Amniotic epithelial cell (primary cell): ENCODE measurements at regions not wholly inside any gene's neighbourhood (a gene's known extent, or its start where the extent isn't known, plus 50 kb on each side); places are given as distances from the start of the nearest gene placed in this dataset.
"Not testable (repeated sequence)": the region's sequence is repeated elsewhere in the genome, so short reads cannot be mapped to it uniquely, and the experiment has no call there.

Source experiments
- DNase-seq: peaks from one replicate; pipeline ENCODE4 v3.0.0-alpha.2; 2010; ENCODE audit warnings: low read depth

DNA sequence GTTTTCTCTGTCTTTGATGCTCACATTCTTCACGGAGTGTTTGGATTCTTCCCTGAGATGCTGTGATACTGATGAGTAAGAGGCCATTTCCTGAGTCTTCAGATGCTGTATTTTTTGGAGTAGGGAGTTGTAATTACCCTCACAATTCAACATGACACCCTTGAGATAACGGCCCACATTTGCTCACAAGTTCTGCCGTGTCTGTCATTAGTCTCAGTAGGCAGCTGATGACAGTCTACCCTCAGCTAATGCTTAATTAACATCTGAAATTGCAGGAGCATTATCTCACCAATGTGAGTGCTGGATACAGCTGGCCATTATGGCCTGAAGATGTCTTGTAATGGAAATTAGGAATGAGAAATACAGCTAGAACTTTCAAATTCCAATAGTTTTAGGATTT, 307.1 kb upstream of the ADCY2 start:
- no peak for DNase-seq

- no peak for DNase-seq
These were observed 301.3 kb upstream of the ADCY2 start for GRCh38 chr5:7094626-7095025.

GRCh38 chr5:7096294-7096693, 299.6 kb upstream of the ADCY2 start:
- no peak for DNase-seq

GRCh38 chr5:7105358-7105757, 290.6 kb upstream of the ADCY2 start:
- DNase-seq, result no peak

DNA sequence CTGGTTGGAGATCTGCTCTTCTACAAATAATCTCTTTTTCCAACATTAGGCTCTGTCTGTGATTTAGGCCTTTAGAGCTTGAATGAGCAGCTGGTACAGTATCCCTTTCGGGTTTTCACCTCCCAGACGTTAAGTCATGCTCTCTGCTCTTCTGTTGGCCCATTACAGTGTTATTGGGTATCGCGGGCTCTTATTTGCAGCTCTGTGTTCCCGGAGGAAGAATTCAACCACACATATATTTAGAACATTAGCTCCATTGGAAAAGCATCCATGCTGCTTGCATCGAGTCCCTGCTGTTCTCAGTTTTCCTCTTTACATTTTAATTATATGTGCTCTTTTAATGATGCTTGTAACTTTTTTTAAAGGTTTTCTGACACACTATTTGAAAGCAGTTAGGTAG, 278.0 kb upstream of the ADCY2 start:
- DNase-seq, result no peak

GRCh38 chr5:7131680-7132079, 264.3 kb upstream of the ADCY2 start:
- no peak for DNase-seq

DNA sequence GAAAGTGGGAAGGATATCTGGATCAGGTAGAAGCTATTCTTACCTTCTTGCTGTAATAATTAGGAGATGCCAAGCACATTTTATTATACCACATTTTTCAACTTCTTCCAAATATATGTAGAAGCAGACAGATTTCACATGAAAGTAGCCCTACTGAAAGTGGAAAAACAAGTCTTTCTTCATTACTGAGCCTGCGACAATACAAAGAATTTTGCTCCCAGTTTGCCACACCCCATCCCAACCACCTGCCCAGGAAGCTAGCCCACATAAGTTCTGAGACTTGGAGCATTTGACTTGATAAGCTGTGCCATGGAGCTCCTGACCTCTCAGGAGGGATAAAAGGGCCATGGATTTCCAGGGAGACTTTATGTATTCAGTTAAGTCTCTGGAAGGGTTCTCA, 249.1 kb upstream of the ADCY2 start:
- DNase-seq, result no peak

DNA sequence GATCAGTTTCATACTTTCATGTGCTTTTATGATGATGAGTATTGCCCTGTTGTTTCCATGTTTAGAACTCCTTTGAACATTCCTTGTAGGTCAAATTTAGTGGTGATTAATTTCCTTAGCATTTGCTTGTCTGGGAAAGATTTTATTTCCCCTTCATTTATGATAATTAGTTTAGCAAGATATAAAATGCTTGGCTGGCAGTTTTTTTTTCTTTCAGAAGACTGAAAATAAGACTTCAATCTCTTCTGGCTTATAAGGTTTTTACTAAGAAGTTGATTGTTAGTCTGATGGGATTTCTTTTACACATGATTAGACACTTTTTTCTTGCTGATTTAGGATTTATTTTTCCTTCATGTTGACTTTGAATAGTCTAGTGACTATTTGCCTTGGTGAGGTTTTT, 238.9 kb upstream of the ADCY2 start:
- DNase-seq, result no peak

GRCh38 chr5:7169240-7169878, 226.6 kb upstream of the ADCY2 start:
- no peak for DNase-seq

- not testable (repeated sequence) for DNase-seq
These were observed 225.2 kb upstream of the ADCY2 start for GRCh38 chr5:7170785-7171184.

DNA sequence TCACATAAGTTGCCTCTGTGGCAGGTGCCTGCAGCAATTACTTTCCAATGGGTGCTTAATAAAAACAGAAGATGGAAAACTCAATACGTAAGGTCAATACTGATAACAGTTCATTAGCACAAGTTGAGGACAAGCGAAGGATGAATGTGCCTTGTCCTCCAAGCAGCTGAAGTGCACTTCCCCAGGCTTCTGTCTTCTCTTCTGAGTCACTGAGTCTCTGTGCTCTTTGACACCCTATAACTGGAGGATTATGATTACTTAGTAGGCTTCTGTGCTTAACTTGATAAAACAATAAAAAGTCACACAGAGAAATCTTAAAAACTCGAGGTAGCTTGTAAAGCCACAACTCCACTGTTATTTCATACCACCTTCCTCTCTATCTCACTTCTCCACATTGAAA, 216.6 kb upstream of the ADCY2 start:
- no peak for DNase-seq

DNA sequence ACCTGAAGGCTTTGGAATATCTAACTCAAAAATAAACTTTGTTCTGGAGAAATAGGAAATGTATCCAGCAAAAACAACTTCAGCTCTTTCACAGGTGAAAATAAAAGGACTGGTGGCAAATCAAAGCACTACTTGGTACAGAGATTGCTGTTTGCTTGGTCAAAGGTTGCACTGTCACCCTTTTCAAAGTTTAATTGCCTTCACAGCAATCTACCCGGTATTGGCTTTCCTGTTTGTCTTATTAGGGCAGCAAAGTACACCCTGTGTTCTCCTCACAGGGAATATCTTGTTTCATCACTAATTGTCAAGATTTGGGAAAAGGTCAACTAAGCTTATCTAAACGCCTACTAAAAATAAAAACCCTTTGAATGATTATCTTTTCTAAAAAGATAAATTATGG, 214.1 kb upstream of the ADCY2 start:
- no peak for DNase-seq

- DNase-seq, result no peak
These were observed 210.2 kb upstream of the ADCY2 start for GRCh38 chr5:7185742-7186141.

GRCh38 chr5:7186818-7187217, 209.1 kb upstream of the ADCY2 start:
- DNase-seq, result no peak

GRCh38 chr5:7190712-7191250, 205.2 kb upstream of the ADCY2 start:
- no peak for DNase-seq

DNA sequence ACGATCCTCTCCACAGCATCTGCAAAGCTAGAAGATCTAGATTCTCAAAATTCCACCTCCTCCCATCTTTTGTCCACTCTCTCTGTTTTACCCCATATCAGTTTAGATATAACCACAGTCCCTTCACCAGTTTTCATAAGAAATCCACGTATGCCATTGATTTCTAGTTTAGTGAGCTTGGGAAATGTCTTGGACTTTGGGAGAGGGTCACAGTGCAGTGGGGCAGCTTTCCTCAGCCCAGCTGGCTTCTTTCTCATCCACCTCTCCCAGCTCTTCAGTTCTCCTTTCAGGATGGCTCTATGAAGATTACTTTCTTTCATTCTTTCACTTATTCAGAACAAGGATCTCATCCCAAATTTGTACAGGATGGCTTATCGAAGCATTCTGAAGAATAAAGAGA, 203.9 kb upstream of the ADCY2 start:
- no peak for DNase-seq

- no peak for DNase-seq
These were observed 193.1 kb upstream of the ADCY2 start for GRCh38 chr5:7202846-7203245.

- DNase-seq, result no peak
These were observed 188.0 kb upstream of the ADCY2 start for GRCh38 chr5:7207979-7208378.

- DNase-seq, result no peak
These were observed 187.0 kb upstream of the ADCY2 start for GRCh38 chr5:7208938-7209337.

DNA sequence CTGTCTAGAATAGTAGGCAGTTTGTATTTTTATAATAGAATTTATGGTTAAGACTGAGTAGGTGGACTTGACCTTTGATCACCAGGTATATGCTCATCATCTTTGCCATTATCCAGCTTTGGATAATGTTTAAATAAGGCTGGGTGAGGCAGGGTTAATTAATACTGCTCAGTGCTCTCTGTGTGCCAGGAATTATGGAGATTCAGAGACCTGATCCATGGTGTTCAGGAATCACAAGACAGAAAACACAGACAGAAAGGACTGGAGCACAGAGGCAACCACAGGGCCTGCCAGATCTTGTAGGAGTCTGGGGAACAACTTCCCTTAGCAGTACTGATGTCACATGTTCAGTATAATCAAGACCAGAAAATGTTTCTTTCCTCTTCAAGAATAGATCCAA, 186.3 kb upstream of the ADCY2 start:
- DNase-seq, result no peak

DNA sequence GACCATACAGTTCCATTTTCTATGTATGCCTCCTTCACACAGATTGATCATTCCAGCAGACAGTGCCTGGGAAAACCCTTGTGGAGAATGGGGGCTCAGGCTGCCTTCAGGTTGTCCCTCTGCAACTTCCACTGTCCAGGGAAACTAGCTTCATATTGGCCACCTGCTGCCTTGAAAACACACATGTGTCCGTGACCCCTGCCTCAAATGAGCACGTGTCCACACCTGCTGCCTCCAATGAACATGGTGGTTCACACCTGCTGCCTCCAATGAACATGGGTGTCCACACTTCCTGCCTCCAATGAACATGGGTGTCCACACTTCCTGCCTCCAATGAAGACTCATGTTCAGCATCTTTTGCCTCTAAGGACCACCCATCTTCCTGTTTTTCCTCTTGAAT, 185.4 kb upstream of the ADCY2 start:
- DNase-seq, result no peak

DNA sequence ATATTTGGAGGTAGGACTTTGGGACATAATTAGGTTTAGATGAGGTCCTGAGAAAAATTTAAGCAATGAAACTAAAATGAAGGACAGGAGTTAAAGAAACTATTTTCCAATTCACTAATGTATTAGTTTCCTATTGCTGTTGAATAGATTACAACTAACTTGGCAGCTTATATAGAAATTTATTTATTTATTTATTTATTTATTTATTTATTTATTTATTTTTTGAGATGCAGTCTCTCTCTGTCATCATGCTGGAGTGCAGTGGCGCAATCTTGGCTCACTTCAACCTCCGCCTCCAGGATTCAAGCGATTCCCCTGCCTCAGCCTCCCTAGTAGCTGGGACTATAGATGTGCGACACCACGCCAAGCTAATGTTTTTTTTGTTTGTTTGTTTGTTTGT, 182.4 kb upstream of the ADCY2 start:
- no peak for DNase-seq

- no peak for DNase-seq
These were observed 181.0 kb upstream of the ADCY2 start for GRCh38 chr5:7214906-7215416.

DNA sequence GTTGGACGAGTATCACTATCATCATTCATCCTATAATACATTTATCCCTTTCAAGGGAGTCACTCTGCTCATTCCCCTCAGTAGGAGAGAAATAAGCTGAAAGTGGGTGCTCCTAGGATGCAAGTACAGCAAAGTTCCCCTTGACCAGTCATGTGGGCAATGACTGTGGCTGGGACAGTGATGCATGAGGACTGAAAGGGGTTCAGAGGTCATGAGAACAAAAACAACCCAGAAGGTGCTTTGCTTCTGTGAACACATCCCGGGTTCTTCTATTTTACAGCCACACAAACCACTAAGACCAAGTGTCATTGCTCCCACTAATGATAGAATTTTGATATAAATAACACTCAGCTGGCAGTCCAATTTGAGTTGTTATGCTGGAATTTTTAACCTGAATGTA, 177.8 kb upstream of the ADCY2 start:
- DNase-seq, result no peak
